Parathyroid adenoma (tissue), 2 donors: ENCODE measurements at regions not wholly inside any gene's neighbourhood (a gene's known extent, or its start where the extent isn't known, plus 50 kb on each side); places are given as distances from the start of the nearest gene placed in this dataset.

Experiments used
- H2AFZ ChIP-seq: fragments of 300-600 bp; sonication (generic); one replicate; pipeline ENCODE4 v1.7.0; 2017; ENCODE audit warnings: antibody characterized with exemption, mild to moderate bottlenecking
- H3K27ac ChIP-seq: fragments of 300-600 bp; sonication (generic); one replicate; pipeline ENCODE4 v1.7.0; 2017
- H3K27me3 ChIP-seq: fragments of 300-600 bp; sonication (generic); one replicate; pipeline ENCODE4 v1.7.0; 2017; ENCODE audit warnings: low read length; ENCODE audit not compliant: control insufficient read depth, insufficient read depth
- H3K36me3 ChIP-seq: fragments of 300-600 bp; sonication (generic); one replicate; pipeline ENCODE4 v1.7.0; 2017; ENCODE audit warnings: low read length; ENCODE audit not compliant: control insufficient read depth, insufficient read depth
- H3K4me1 ChIP-seq: fragments of 300-600 bp; sonication (generic); one replicate; pipeline ENCODE4 v1.7.0; 2017; ENCODE audit warnings: control low read depth
- H3K4me2 ChIP-seq: fragments of 300-600 bp; sonication (generic); one replicate; pipeline ENCODE4 v1.7.0; 2017; ENCODE audit warnings: low read length
- H3K4me3 ChIP-seq: fragments of 300-600 bp; sonication (generic); one replicate; pipeline ENCODE4 v1.7.0; 2017; ENCODE audit warnings: low read depth, low read length
- H3K79me2 ChIP-seq: fragments of 300-600 bp; sonication (generic); one replicate; pipeline ENCODE4 v1.7.0; 2017; ENCODE audit warnings: control low read depth
- H3K9ac ChIP-seq: fragments of 300-600 bp; sonication (generic); one replicate; pipeline ENCODE4 v1.7.0; 2017; ENCODE audit warnings: mild to moderate bottlenecking
- H3K9me3 ChIP-seq: fragments of 300-600 bp; sonication (generic); one replicate; pipeline ENCODE4 v1.7.0; 2017; ENCODE audit warnings: low read length; ENCODE audit not compliant: control insufficient read depth
- TF ChIP-seq, protein P1 (sequence below): fragments of 300-600 bp; sonication (generic); IDR thresholded peaks from one replicate; pipeline ENCODE4 v1.7.0; 2017; ENCODE audit warnings: antibody characterized with exemption, mild to moderate bottlenecking
- donor health status: primary hyperparathyroidism.

DNA sequence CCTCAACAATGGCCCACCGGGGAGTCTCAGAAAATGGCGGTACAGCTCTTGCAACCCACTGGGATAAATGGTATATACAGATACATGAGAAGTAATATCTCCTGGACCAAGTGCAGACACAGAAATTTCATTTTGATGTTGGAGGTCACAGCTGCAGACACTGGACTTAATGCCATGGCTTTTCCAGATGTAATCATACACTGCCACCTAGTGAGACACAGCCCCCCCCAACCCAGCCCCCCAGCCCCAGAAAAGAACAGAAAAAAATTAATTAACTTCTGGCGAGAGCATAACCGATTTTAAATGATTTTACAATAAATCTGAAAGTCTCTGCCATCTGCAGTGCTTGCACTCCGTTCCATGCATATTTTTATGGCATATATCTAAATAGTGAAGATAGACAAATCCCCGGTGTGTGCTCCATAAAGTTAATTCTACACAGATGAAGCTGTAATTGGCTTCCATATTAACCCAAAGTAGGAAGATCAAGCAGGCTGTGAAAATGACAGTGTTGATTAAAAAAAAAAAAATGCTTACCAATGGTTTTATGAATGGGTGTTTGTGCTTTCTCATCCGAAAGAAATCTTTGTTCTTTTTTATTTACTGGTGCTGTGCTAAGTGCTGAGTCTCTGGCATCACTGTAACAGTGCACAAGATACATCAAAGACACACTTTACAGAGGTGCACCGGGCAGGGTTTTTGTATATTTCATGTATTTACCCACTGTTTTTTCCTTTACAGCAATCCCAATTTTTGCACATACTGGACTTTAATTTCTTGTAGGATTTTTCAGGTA, 804.1 kb downstream of the TFAP2A start:
- Histone ChIP-seq H3K27ac (no peak overlapping the region), H2AFZ (no peak overlapping the region), H3K4me1 (no peaks in the 10 kb centered on the region), H3K4me3 (no peak overlapping the region), H3K36me3 (no peaks in the 10 kb centered on the region), H3K27me3 (no peaks in the 10 kb centered on the region), H3K9me3 (no peaks in the 10 kb centered on the region), H3K79me2 (no peaks in the 10 kb centered on the region), H3K9ac (no peak overlapping the region), H3K4me2 (no peak overlapping the region)
- TF ChIP-seq, protein P1, sequence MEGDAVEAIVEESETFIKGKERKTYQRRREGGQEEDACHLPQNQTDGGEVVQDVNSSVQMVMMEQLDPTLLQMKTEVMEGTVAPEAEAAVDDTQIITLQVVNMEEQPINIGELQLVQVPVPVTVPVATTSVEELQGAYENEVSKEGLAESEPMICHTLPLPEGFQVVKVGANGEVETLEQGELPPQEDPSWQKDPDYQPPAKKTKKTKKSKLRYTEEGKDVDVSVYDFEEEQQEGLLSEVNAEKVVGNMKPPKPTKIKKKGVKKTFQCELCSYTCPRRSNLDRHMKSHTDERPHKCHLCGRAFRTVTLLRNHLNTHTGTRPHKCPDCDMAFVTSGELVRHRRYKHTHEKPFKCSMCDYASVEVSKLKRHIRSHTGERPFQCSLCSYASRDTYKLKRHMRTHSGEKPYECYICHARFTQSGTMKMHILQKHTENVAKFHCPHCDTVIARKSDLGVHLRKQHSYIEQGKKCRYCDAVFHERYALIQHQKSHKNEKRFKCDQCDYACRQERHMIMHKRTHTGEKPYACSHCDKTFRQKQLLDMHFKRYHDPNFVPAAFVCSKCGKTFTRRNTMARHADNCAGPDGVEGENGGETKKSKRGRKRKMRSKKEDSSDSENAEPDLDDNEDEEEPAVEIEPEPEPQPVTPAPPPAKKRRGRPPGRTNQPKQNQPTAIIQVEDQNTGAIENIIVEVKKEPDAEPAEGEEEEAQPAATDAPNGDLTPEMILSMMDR, result no peak

DNA sequence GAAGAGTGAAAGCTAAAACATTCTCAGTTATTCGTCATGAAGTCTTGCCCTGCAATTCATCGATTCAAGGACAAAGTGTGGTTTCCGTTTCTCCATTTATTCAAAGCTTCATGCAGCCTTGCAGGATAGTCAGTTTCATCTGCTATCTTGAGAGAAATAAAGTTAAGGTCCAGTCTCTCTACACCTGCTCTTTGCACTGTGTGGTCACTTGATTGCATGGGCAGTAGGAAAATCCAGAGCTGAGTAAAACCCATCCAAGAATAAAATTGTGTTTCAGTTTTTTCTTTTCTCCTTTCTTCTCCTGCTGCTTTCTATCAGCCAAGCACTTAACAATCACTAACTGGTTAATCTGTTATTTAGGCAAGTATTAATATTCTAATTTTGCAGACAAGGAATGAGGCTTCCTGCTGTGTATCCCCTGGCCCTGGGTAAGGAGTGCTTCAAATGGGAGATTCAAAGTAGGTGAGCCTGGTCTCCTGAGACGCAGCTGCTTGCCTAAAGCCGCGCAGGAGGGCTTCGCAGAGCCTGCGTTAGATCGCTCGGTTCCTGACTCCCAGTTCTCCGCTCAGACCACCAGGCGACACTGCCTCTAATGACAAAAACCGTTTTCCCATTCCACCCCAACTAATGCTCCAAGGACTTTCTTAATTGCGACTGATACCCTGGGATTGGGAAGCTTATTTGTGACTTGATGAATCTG, 808.3 kb downstream of the TFAP2A start:
- Histone ChIP-seq H3K9me3 (no peaks in the 10 kb centered on the region), H3K4me3 (no peak overlapping the region), H2AFZ (no peak overlapping the region), H3K9ac (no peak overlapping the region), H3K36me3 (no peaks in the 10 kb centered on the region), H3K27me3 (no peaks in the 10 kb centered on the region), H3K4me2 (no peak overlapping the region), H3K79me2 (no peaks in the 10 kb centered on the region), H3K4me1 (no peaks in the 10 kb centered on the region), H3K27ac (no peak overlapping the region)
- TF ChIP-seq, protein P1, result no peak

DNA sequence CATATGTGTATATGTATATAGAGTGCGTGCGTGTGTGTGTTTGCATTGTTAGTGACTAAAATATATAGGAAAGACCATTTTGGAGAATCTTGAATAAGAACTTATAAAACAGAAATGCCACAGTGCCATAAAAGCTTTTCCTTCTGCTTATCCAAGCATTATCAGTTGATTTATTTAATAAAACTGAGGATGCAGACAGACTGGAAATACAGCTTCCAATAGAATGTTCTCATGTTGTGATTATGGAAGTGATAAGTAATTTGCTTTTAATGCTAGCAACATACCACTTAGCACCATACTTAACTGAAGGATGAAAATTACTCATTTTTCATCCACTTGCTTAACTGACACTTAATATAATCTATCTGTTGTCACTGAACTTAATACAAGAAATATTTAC, 820.1 kb downstream of the TFAP2A start:
- Histone ChIP-seq H3K27me3 (no peaks in the 10 kb centered on the region), H3K9me3 (no peaks in the 10 kb centered on the region), H2AFZ (no peak overlapping the region), H3K9ac (no peak overlapping the region), H3K4me3 (no peak overlapping the region), H3K4me1 (no peaks in the 10 kb centered on the region), H3K36me3 (no peaks in the 10 kb centered on the region), H3K79me2 (no peaks in the 10 kb centered on the region), H3K4me2 (no peak overlapping the region), H3K27ac (no peak overlapping the region)
- TF ChIP-seq, protein P1, result no peak

DNA sequence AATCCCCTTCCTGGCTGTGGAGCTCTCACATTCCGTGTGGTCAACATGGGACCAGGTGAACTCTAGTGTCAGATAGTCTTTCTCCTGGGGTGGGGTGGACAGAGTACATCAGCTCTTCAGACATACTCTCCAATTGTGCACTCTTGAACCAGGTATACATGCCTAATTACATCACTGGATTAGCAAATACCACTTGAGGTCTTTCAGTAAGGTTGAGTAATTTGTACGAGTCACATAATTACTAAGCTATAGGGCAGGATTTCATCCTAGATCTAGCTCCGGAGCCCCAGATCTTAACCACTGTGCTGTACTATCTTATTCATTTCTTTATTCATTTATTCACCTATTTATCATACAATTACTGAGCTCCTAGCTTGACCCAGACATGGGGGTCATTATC, 821.3 kb downstream of the TFAP2A start:
- Histone ChIP-seq H3K27ac (no peak overlapping the region), H3K9me3 (no peaks in the 10 kb centered on the region), H3K4me3 (no peak overlapping the region), H3K27me3 (no peaks in the 10 kb centered on the region), H3K4me1 (no peaks in the 10 kb centered on the region), H3K79me2 (no peaks in the 10 kb centered on the region), H3K36me3 (no peaks in the 10 kb centered on the region), H2AFZ (no peak overlapping the region), H3K9ac (no peak overlapping the region), H3K4me2 (no peak overlapping the region)
- TF ChIP-seq, protein P1, result no peak
